NOMO-1 treated with dmso at 0.1 percent for 144 hours (cell line): ENCODE measurements at regions not wholly inside any gene's neighbourhood (a gene's known extent, or its start where the extent isn't known, plus 50 kb on each side); places are given as distances from the start of the nearest gene placed in this dataset.

Experiments used
- DNase-seq: peaks from one replicate; lab custom pipeline; 2025; ENCODE audit not compliant: unreplicated experiment; lab: John Stamatoyannopoulos, UW

DNA sequence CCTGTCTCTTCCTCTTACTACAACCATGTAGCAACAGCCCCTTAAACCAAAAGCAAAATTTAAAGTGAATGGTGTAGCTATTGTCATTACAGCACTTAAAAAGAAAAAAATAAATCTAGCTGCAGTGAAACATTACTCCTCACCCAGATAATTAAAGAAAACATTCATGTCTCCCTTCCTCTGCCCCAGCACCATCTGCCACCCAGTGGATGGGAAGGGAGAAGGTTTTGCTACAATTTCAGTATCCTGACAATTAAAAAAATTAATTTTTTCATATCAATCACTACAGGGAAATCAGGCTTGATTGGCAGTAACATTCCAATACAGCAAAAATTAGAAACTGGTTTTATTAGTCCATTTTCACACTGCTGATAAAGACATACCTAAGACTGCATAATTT is 147.4 kb upstream of the PUM3 start:
- DNase-seq: no peak

DNA sequence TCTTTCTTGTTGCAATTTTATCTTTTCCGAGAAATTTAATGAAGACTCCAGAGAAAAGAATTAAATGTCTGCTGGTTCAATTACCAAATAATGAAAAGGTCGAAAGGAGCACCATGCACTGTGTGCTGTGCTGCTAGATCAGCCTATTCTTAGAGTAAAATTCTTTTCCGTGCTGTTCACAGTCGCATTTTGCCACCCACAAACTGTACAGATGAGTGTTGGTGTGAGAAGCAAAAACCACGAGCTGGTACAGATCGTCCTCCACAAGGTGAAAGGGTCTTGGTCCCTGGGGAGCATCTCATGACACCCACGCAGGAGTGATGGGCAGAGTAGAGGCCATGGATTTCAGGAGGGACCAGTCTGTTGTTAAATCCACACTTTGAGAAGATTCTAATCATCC is 143.8 kb upstream of the PUM3 start:
- DNase-seq: no peak

- DNase-seq: no peak
Measured at GRCh38 chr9:2985343-2985742, 141.4 kb upstream of the PUM3 start.

DNA sequence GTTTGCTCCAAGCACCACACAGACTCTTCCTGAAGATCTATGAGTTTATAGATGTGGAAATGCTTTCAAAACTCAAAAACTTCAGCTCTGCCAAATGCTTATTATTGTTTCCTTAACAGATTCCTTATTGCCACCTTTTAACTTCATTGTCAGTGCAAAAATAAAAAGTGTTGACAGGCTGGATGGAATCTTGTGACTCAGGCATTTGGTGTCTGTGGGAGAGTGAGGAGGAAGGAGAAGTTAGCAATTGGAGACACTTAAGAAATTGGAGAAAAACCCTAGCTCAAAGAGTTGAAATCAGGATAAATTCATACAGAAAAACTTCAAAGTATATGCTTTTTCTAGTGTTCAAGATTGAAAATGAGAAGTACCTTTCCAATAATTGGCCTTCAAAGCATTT is 140.6 kb upstream of the PUM3 start:
- no peak for DNase-seq

GRCh38 chr9:2979957-2980610 is 136.2 kb upstream of the PUM3 start:
- no peak for DNase-seq

DNA sequence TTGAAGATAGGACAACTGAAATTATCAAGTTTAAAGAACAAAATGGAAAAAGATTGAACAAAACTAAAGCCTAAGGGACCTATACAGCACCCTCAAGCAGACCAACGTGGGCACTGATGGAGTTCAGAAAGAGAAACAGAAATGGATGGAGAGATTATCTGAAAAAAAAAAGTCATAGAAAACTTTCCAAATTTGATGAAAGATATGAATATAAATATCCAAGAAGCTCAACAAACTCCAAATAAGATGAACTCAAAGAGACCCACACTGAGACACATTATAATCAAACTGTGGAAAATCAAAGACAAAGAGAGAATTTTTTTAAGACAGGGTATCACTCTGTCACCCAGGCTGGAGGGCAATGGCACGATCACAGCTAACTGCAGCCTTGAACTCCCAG is 128.6 kb upstream of the PUM3 start:
- DNase-seq: no peak

DNA sequence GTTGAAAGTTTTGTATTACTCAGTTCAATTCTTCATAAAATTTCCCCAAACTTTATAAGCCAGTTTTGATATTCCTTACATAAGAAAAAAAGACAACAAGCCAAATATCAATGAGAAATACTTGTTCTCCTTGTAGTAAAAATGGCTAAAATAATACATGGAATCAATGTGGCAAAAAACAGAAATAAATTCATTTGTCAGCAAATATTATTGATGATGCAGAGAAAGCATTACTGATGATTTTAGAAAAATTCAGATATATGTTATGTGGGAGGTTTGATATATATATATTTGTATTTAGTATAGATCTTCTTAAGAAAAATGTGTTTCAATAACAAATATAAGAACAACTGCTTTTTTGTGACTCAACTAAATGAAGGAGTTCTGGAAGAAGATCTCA is 127.0 kb upstream of the PUM3 start:
- DNase-seq: no peak

- no peak for DNase-seq
Measured at GRCh38 chr9:2967766-2968165, 123.9 kb upstream of the PUM3 start.

- no peak for DNase-seq
Measured at GRCh38 chr9:2966565-2967300, 122.8 kb upstream of the PUM3 start.

- DNase-seq: no peak
Measured at GRCh38 chr9:2964470-2964869, 120.6 kb upstream of the PUM3 start.

DNA sequence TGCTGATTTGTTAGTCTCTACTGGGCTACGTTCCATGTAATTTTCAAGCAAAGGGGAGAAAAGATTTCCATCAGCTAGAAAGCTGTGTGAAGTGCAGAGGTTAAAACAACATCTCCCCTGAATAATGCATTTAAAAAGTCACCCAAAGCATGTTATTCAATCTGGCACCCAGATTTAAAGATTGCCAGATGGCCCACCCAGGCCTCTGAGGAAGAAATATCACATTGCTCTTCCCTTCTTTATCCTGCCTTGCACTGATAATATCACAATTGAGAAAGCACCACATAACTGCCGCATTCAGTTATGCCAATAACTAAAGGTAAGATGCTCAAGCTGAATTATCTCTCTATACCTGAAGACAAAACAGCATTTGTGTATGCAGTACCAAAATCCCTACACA is 119.4 kb upstream of the PUM3 start:
- no peak for DNase-seq

GRCh38 chr9:2962471-2963172 is 118.7 kb upstream of the PUM3 start:
- DNase-seq: peak; percentile 3

DNA sequence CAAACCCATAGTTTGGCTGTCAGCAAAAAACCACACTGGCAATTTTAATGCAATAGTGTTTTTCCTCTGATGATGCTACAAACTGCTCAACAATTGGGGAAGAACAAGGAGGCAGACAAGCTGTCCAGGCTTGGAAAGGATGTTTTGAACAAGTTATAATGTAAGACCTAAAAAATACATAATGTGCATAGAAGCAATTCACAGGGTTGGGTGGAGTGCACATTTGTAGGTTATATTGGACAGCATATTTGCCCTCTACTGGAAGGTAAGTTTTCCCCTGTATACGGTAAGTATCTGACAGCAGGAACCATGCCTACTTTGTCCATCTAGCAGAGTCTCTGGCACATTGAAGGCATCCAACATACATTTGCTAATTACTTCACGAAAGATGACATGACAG is 114.3 kb upstream of the PUM3 start:
- no peak for DNase-seq

- no peak for DNase-seq
Measured at GRCh38 chr9:2957656-2958200, 113.8 kb upstream of the PUM3 start.

DNA sequence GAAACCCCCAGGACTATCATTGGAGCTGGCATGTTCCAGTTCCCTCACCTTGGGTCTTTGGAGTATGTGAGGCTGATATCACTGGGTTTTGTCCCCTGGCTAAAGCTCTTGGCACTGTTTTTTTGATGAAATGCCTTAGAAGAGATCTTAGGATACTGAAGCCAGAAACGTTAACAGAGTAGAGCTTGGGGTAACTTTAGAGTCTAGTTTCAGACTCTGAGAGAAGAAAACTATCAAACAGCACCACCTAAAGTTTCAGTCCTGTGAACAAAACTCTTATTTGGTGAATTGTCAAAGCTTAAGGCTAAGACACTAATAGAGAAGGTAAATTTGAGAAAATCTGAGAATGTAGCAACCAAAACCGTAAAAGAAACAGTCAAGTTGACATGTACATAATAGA is 111.7 kb upstream of the PUM3 start:
- DNase-seq: no peak

DNA sequence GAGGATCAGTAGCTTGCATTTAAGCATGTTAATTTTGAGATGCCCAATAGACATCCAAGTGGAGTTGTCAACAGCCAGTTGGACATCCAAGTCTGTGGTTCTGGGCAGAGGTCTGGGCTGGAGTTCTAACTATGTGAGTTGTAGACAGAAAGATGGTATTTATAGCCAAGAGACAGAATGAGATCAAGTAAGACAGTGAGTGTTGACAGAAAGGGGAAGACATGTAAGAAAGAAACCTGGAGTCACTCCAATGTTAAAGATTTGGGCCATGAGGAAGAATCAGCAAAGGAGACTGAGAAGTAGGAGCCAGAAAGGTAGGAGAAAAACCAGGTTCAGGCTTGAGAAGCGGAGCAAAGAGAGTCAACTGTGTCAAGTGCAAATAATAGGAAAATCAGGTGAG is 95.5 kb upstream of the PUM3 start:
- DNase-seq: no peak

GRCh38 chr9:2936221-2936620 is 92.3 kb upstream of the PUM3 start:
- DNase-seq: no peak

DNA sequence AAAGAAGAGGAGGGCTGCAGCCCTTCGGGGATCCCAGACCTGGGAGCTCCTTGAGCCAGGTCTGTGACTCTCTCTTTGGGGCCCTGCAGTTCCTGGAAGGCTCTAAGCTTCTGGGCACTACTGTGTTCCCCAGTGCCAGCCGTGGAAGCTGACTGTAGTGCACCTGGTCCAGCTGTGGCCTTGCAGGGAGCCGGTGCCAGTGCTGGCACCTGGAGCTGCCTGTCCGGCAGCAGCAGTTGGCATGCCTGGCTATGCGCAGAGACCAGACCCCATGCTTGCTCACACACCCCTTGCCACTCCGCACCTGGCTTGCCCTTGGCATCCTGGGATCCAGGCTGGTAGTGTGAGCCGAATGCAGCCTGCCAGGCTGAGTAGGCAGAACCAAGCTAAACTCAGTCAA is 91.0 kb upstream of the PUM3 start:
- DNase-seq: no peak

- DNase-seq: no peak
Measured at GRCh38 chr9:2934241-2934650, 90.4 kb upstream of the PUM3 start.

- no peak for DNase-seq
Measured at GRCh38 chr9:2933165-2934095, 89.5 kb upstream of the PUM3 start.

- DNase-seq: no peak
Measured at GRCh38 chr9:2928411-2928810, 84.5 kb upstream of the PUM3 start.
